ENCODE measurements at regions not wholly inside any gene's neighbourhood (a gene's known extent, or its start where the extent isn't known, plus 50 kb on each side); places are given as distances from the start of the nearest gene placed in this dataset.

GRCh38 chr6:40893021-40893420, 146.0 kb downstream of the UNC5CL start:
- no peak for TF ChIP-seq EZH2 (IDR thresholded peaks at IDR 0.05; ENCODE audit: low read length)
- no peak for TF ChIP-seq CTCF (optimal IDR thresholded peaks at IDR 0.05 in 1 of 3, IDR thresholded peaks at IDR 0.05 in 1 of 3, conservative IDR thresholded peaks at IDR 0.05 in 1 of 3; ENCODE audit: extremely low read depth in 1 of 3, insufficient read depth in 2 of 3, low read length in 3 of 3)
- Histone ChIP-seq H3K27ac (ENCODE audit: control insufficient read depth, insufficient read depth, low read length) (no peak overlapping the region), H3K4me3 (ENCODE audit: control insufficient read depth in 2 of 3, extremely low read depth in 1 of 3, insufficient read depth in 2 of 3, low read depth in 1 of 3, low read length in 3 of 3) (no peak overlapping the region), H3K36me3 (ENCODE audit: control insufficient read depth in 2 of 2, extremely low read depth in 1 of 2, insufficient read depth in 2 of 2, low read length in 2 of 2) (no peaks in the 10 kb centered on the region), H3K79me2 (ENCODE audit: control insufficient read depth, insufficient read depth, low read length) (no peaks in the 10 kb centered on the region), H2AFZ (ENCODE audit: control insufficient read depth, low read length) (no peak overlapping the region), H3K9me3 (ENCODE audit: control insufficient read depth, low read depth, low read length) (no peaks in the 10 kb centered on the region), H3K4me2 (ENCODE audit: control insufficient read depth, extremely low read depth, insufficient read depth, low read depth, low read length) (no peak overlapping the region), H3K27me3 (ENCODE audit: control insufficient read depth, extremely low read depth, insufficient read depth, low read length) (no peaks in the 10 kb centered on the region), H3K9ac (ENCODE audit: control insufficient read depth, extremely low read depth, insufficient read depth, low read length) (no peak overlapping the region), H3K9me1 (ENCODE audit: control insufficient read depth, extremely low read depth, insufficient read depth, low read length) (no peaks in the 10 kb centered on the region), H4K20me1 (ENCODE audit: control insufficient read depth, extremely low read depth, insufficient read depth, low read length) (no peaks in the 10 kb centered on the region), H3K4me1 (ENCODE audit: control insufficient read depth, extremely low read depth, insufficient read depth, low read length) (no peaks in the 10 kb centered on the region)
- dilution Hi-C loops (cut with MboI; ENCODE audit: extremely low pct_ligation_motif_present, low sequenced_read_pairs), result no loop called here
- DNase-seq (ENCODE audit: low read depth, low spot score) (no peak), FAIRE-seq (no peak)

GRCh38 chr6:40892223-40892622, 146.8 kb downstream of the UNC5CL start:
- H3K9me1 ChIP-seq (ENCODE audit: control insufficient read depth, extremely low read depth, insufficient read depth, low read length), result no peaks in the 10 kb centered on the region
- dilution Hi-C loops (cut with MboI; ENCODE audit: extremely low pct_ligation_motif_present, low sequenced_read_pairs), result no loop called here
- TF ChIP-seq CTCF (optimal IDR thresholded peaks at IDR 0.05 in 1 of 3, IDR thresholded peaks at IDR 0.05 in 1 of 3, conservative IDR thresholded peaks at IDR 0.05 in 1 of 3; ENCODE audit: extremely low read depth in 1 of 3, insufficient read depth in 2 of 3, low read length in 3 of 3) (no peak), EZH2 (IDR thresholded peaks at IDR 0.05; ENCODE audit: low read length) (no peak)
- H3K79me2 ChIP-seq (ENCODE audit: control insufficient read depth, insufficient read depth, low read length), result no peaks in the 10 kb centered on the region
- no peaks in the 10 kb centered on the region for H3K4me1 ChIP-seq (ENCODE audit: control insufficient read depth, extremely low read depth, insufficient read depth, low read length)
- no peak overlapping the region for H2AFZ ChIP-seq (ENCODE audit: control insufficient read depth, low read length)
- H3K4me3 ChIP-seq (ENCODE audit: control insufficient read depth in 2 of 3, extremely low read depth in 1 of 3, insufficient read depth in 2 of 3, low read depth in 1 of 3, low read length in 3 of 3), result no peak overlapping the region
- H3K27ac ChIP-seq (ENCODE audit: control insufficient read depth, insufficient read depth, low read length), result no peak overlapping the region
- H3K36me3 ChIP-seq (ENCODE audit: control insufficient read depth in 2 of 2, extremely low read depth in 1 of 2, insufficient read depth in 2 of 2, low read length in 2 of 2), result no peaks in the 10 kb centered on the region
- no peaks in the 10 kb centered on the region for H4K20me1 ChIP-seq (ENCODE audit: control insufficient read depth, extremely low read depth, insufficient read depth, low read length)
- DNase-seq (ENCODE audit: low read depth, low spot score) (no peak), FAIRE-seq (no peak)
- H3K9ac ChIP-seq (ENCODE audit: control insufficient read depth, extremely low read depth, insufficient read depth, low read length), result no peak overlapping the region
- no peaks in the 10 kb centered on the region for H3K9me3 ChIP-seq (ENCODE audit: control insufficient read depth, low read depth, low read length)
- H3K4me2 ChIP-seq (ENCODE audit: control insufficient read depth, extremely low read depth, insufficient read depth, low read depth, low read length), result no peak overlapping the region
- H3K27me3 ChIP-seq (ENCODE audit: control insufficient read depth, extremely low read depth, insufficient read depth, low read length), result no peaks in the 10 kb centered on the region
